Uterus (tissue), 3 donors: ENCODE measurements at regions not wholly inside any gene's neighbourhood (a gene's known extent, or its start where the extent isn't known, plus 50 kb on each side); places are given as distances from the start of the nearest gene placed in this dataset.

ENCODE experiments used
- DNase-seq, 2 donors: peaks; one replicate each; pipeline ENCODE4 v3.0.0-alpha.2; 2019 to 2020
- H3K27ac ChIP-seq, 2 donors: fragments of 200-600 bp; sonication (generic); 1 replicate in 1 of 2; 2 replicates in 1 of 2; pipeline ENCODE4 v1.5.1; 2016 to 2018
- H3K27me3 ChIP-seq, 2 donors: fragments of 200-600 bp; sonication (generic); one replicate each; pipeline ENCODE4 v1.5.1; 2018 to 2019; ENCODE audit warnings: control low read depth in 1 of 2
- H3K36me3 ChIP-seq, 2 donors: fragments of 200-600 bp; sonication (generic); one replicate each; pipeline ENCODE4 v1.5.1; 2019; ENCODE audit warnings: control low read depth in 1 of 2
- H3K4me1 ChIP-seq, 2 donors: fragments of 200-600 bp; sonication (generic); one replicate each; pipeline ENCODE4 v1.5.1; 2018 to 2019; ENCODE audit warnings: control low read depth in 1 of 2
- H3K4me3 ChIP-seq, 2 donors: fragments of 200-600 bp; sonication (generic); 1 replicate in 1 of 2; 2 replicates in 1 of 2; pipeline ENCODE4 v1.5.1; 2018 to 2019; ENCODE audit warnings: mild to moderate bottlenecking in 1 of 2
- H3K9me3 ChIP-seq, 2 donors: fragments of 200-600 bp; sonication (generic); one replicate each; pipeline ENCODE4 v1.5.1; 2019; ENCODE audit warnings: control low read depth in 1 of 2
- POLR2A ChIP-seq, 2 donors: fragments of 450-650 bp; IDR thresholded peaks; one replicate each; pipeline ENCODE4 v1.6.1; 2016; ENCODE audit warnings: antibody characterized with exemption in 2 of 2, mild to moderate bottlenecking in 1 of 2, moderate library complexity in 1 of 2
- intact Hi-C: fragments of 100-400 bp; cut with DNase I; formaldehyde crosslinking; loops from one replicate; pipeline ENCODE4 v1.15.1; 2023; ENCODE audit warnings: low total_unique reads
- TF ChIP-seq, protein P1 (sequence below), 4 experiments: fragments of 200-600 bp in 2 of 4; fragments of 450-650 bp in 2 of 4; sonication (generic) in 2 of 4; IDR thresholded peaks; one replicate each; pipeline ENCODE4 v1.5.1; 2016 to 2019; ENCODE audit warnings: antibody characterized with exemption in 4 of 4, mild to moderate bottlenecking in 2 of 4, moderate library complexity in 1 of 4
- donor health status: DM: yes; HTN: yes; CAD: no.

DNA sequence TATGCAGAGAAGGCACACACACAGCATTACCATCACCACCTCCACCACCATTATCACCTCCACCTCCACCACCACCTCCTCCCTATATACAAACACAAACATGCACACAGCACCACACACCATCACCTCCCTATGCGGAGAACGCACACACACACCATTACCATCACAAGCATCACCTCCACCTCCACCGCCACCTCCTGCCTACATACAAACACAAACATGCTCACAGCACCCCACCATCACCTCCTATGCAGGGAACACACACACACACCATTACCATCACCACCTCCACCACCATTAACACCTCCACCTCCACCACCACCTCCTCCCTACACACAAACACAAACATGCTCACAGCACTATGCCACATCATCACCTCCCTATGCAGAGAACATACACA is 236.5 kb upstream of the AFDN start:
- Histone ChIP-seq H3K36me3 (no peaks in the 10 kb centered on the region), H3K9me3 (no peaks in the 10 kb centered on the region), H3K27ac (no peak overlapping the region), H3K27me3 (no peaks in the 10 kb centered on the region), H3K4me3 (no peak overlapping the region), H3K4me1 (no peaks in the 10 kb centered on the region)
- intact Hi-C loops: no loop called here
- TF ChIP-seq, protein P1, sequence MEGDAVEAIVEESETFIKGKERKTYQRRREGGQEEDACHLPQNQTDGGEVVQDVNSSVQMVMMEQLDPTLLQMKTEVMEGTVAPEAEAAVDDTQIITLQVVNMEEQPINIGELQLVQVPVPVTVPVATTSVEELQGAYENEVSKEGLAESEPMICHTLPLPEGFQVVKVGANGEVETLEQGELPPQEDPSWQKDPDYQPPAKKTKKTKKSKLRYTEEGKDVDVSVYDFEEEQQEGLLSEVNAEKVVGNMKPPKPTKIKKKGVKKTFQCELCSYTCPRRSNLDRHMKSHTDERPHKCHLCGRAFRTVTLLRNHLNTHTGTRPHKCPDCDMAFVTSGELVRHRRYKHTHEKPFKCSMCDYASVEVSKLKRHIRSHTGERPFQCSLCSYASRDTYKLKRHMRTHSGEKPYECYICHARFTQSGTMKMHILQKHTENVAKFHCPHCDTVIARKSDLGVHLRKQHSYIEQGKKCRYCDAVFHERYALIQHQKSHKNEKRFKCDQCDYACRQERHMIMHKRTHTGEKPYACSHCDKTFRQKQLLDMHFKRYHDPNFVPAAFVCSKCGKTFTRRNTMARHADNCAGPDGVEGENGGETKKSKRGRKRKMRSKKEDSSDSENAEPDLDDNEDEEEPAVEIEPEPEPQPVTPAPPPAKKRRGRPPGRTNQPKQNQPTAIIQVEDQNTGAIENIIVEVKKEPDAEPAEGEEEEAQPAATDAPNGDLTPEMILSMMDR (IDR thresholded peaks at IDR 0.05): no peak
- TF ChIP-seq POLR2A (IDR thresholded peaks at IDR 0.05): no peak
- no peak for DNase-seq
